Immature natural killer cell (primary cell): ENCODE measurements at regions not wholly inside any gene's neighbourhood (a gene's known extent, or its start where the extent isn't known, plus 50 kb on each side); places are given as distances from the start of the nearest gene placed in this dataset.
A peak's percentile ranks its signal among the peaks of the same experiment; 100 is the strongest.

Experiments used
- DNase-seq, 3 donors: peaks; one replicate each; pipeline ENCODE4 v3.0.0; 2022; ENCODE audit warnings: mixed read lengths in 1 of 3
- H3K27ac Mint-ChIP-seq, 6 donors: one replicate each; pipeline ENCODE4 v1.8.0; 2020; ENCODE audit warnings: mixed read lengths in 6 of 6, mild to moderate bottlenecking in 5 of 6, inconsistent platforms in 4 of 6, moderate library complexity in 3 of 6
- H3K27me3 Mint-ChIP-seq, 3 donors: one replicate each; pipeline ENCODE4 v1.8.0; 2020 to 2021; ENCODE audit warnings: low read depth in 3 of 3, mild to moderate bottlenecking in 3 of 3, mixed read lengths in 3 of 3, moderate library complexity in 3 of 3, inconsistent platforms in 1 of 3
- H3K36me3 Mint-ChIP-seq, 3 donors: one replicate each; pipeline ENCODE4 v1.8.0; 2020; ENCODE audit warnings: mixed read lengths in 3 of 3, inconsistent platforms in 2 of 3, mild to moderate bottlenecking in 2 of 3
- H3K4me1 Mint-ChIP-seq, 2 donors: one replicate each; pipeline ENCODE4 v1.8.0; 2020; ENCODE audit warnings: inconsistent platforms in 2 of 2, mild to moderate bottlenecking in 2 of 2, mixed read lengths in 2 of 2, moderate library complexity in 1 of 2
- H3K4me3 Mint-ChIP-seq, 5 donors: one replicate each; pipeline ENCODE4 v1.8.0; 2020; ENCODE audit warnings: mild to moderate bottlenecking in 5 of 5, mixed read lengths in 5 of 5, inconsistent platforms in 3 of 5, moderate library complexity in 3 of 5
- H3K9me3 Mint-ChIP-seq, 6 donors: one replicate each; pipeline ENCODE4 v1.8.0; 2020; ENCODE audit warnings: mild to moderate bottlenecking in 6 of 6, mixed read lengths in 6 of 6, inconsistent platforms in 4 of 6, moderate library complexity in 3 of 6

DNA sequence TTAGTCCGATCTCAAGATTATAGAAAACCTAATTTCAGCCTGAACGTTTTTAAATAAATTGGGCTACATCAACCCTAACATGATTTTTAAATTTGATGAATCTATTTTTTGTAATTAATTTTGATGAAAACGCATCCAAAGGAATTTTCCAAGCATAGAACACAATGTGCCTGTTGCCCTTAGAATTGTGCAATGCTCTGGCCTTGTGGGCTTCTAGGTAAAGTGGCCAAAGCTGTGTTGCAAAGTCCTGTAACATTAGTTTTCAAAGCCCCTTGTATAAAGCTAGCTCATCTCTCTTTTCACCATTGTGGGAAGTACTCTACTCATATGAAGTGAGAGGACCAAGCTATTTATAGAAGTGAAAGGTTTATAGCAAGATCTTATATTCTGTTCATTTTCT, 138.4 kb upstream of the PRPS1L1 start:
- H3K4me1 Mint-ChIP-seq, result no peaks in the 10 kb centered on the region
- DNase-seq, result no peak
- H3K4me3 Mint-ChIP-seq, result no peak overlapping the region
- H3K27ac Mint-ChIP-seq, result no peak overlapping the region
- H3K27me3 Mint-ChIP-seq, result peaks cover 0 to 3% (median 0%) of the 10 kb centered on the region in 3 donors
- peaks cover 0 to 6% (median 0%) of the 10 kb centered on the region in 6 donors for H3K9me3 Mint-ChIP-seq
- H3K36me3 Mint-ChIP-seq, result no peaks in the 10 kb centered on the region

DNA sequence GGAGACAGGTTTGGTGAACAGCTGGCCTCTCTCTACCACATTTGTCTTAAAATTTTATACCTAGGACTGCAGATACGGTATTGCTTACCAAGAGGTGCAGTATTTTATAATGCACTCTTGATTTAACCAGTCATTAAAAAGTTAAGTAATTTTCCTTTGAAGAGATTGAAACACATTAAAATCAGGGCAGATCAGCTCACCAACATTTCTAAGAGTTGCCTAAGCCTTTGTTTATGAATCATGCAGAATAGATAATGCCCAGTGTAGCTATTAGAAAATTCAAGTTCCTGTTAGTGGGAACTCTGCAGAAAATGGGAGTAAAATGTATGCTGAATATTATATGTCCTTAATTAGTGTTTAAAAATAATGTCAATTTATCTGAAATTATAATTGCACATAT, 140.2 kb upstream of the PRPS1L1 start:
- DNase-seq, result no peak
- peaks cover 0 to 4% (median 0%) of the 10 kb centered on the region in 3 donors for H3K36me3 Mint-ChIP-seq

DNA sequence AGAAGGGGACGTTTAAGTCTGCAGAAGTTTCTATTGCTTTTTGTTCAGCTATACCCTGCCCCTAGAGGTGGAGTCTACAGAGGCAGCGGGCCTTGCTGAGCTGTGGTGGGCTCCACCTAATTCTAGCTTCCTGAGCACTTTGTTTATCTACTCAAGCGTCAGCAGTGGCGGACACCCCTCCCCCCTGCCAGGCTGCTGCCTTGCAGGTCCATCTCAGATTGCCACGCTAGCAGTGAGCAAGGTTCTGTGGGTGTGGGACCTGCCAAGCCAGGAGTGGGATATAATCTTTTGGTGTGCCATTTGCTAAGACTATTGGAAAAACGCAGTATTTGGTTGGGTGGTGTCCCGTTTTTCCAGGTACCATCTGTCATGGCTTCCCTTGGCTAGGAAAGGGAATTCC, 147.3 kb upstream of the PRPS1L1 start:
- DNase-seq, result peak; percentile 57 to 59 (median 57)
- H3K27me3 Mint-ChIP-seq, result peaks cover 0 to 3% (median 3%) of the 10 kb centered on the region in 3 donors
- H3K4me3 Mint-ChIP-seq, result peak overlapping the region in 1 of 5 donors; percentile 30
- H3K36me3 Mint-ChIP-seq, result peaks cover 0 to 6% (median 4%) of the 10 kb centered on the region in 3 donors
- peaks cover 0 to 14% (median under 1%) of the 10 kb centered on the region in 6 donors for H3K9me3 Mint-ChIP-seq
- peaks cover 8 to 46% of the 10 kb centered on the region in 2 donors for H3K4me1 Mint-ChIP-seq
- H3K27ac Mint-ChIP-seq, result peak overlapping the region in 1 of 6 donors; percentile 21

More for the DNA sequence above, 140.2 kb upstream of the PRPS1L1 start:
- H3K27me3 Mint-ChIP-seq, result peaks cover 0 to 3% (median 0%) of the 10 kb centered on the region in 3 donors
- H3K4me3 Mint-ChIP-seq, result no peak overlapping the region
- H3K4me1 Mint-ChIP-seq, result no peaks in the 10 kb centered on the region
- peaks cover 0 to 15% (median under 1%) of the 10 kb centered on the region in 6 donors for H3K9me3 Mint-ChIP-seq
- no peak overlapping the region for H3K27ac Mint-ChIP-seq

DNA sequence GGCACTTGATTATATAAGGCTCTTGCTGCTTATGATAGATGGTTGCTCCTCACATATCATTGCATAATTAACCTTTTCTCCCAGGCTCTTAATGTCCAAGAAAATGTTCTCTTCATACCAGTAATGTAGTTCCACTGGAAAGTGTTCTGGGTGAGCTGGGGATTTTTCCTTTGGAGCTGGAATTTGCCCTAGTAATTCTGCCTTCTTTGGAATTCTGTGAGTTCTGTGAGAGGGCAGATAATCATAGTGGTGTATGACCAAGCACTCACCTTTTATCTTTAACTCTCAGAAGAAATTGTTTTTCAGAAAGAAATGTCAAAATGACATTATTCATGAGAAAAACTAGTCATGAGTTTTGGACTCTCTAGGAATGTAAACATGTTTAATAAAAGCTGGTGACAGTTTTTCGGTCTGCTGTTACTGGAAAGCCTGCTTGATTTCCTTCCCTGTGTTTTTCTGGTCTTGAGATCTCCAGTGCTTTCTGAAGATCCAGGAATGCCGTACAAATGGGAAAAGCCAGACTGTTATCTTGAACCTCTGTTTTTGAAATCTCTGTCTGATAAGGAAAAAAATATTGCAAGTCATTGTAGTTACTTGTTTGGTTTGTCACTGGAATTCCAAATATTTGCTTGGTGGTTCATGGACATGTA, 148.3 kb upstream of the PRPS1L1 start:
- Mint-ChIP-seq H3K4me3 (peak overlapping the region in 1 of 5 donors; percentile 35), H3K27ac (no peak overlapping the region), H3K4me1 (peaks cover 17 to 55% of the 10 kb centered on the region in 2 donors), H3K36me3 (peaks cover 0 to 6% (median 4%) of the 10 kb centered on the region in 3 donors), H3K9me3 (peaks cover 0 to 11% (median 0%) of the 10 kb centered on the region in 6 donors), H3K27me3 (peaks cover 2 to 3% (median 3%) of the 10 kb centered on the region in 3 donors)
- DNase-seq, result no peak

DNA sequence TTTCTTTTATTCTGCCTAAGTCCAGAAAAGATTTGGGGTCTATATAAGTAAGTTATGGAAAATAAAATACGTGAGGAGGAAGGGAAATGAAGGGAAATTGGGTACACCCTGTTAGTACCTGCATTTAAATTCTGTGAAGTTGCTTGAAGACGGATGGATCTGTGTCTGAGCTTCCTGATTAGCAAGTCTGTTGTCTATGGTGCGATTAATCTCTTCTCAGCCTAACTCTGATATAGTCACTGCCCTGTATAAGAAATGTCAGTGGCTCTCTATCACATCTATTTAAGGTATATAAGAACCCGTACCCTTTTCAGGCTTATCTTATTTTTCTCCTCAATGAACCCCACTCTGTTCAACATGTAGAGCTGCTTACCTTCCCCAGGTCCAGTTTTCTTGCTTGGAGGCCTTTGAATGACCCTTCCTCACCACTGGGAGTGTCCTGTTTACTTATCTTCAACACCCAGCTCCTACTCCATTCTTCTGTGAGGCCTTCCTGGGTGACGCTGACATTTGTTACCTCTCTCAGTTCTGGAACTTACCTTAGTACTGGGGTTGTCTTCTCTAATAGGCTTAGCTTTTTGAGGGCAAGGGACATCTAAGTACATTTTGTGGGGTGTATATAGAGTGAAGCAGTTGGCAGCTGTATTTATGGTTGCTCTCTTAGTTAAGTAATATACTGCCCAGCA, 149.6 kb upstream of the PRPS1L1 start:
- peak overlapping the region in 4 of 6 donors; percentile 33 to 73 (median 61) for H3K27ac Mint-ChIP-seq

DNA sequence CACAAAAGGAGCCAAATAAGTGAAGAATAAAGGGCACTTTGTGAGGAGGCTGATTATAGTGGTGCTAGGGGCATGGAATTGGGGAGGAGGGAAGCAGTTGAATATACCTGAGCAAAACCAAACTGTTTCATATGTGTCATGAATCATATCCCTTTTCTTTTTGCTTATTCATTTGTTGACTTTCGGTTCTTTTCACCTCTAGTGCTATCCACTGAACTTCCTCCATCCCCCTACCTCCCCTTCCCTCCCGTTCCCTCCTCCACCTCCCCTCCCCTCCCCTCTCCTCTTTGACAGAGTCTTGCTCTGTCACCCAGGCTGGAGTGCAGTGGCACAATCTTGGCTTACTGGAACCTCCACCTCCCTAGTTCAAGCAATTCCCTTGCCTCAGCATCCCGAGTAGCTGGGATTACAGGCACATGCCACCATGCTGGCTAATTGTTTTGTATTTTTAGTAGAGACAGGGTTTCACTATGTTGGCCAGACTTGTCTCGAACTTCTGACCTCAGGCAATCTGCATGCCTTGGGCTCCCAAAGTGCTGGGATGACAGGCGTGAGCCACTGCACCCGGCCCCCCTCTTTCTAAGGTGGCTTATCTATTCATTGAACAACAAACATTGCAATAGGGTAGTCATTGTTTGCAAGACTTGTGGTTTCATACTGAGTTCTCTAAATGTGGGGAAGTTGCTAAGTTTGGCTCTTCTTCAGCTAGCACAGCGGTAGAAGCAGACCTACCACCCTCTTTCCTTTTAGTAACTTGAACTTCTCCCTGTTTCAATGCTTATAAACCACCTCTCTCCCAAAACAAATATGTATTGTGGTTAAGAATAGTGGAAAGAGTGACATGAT, 150.4 kb upstream of the PRPS1L1 start:
- peaks cover 20 to 57% of the 10 kb centered on the region in 2 donors for H3K4me1 Mint-ChIP-seq
- H3K4me3 Mint-ChIP-seq, result peak overlapping the region; percentile 35 to 69 (median 43)
- peaks cover 3 to 4% (median 3%) of the 10 kb centered on the region in 3 donors for H3K27me3 Mint-ChIP-seq
- peak overlapping the region; percentile 15 to 82 (median 64) for H3K27ac Mint-ChIP-seq
- H3K9me3 Mint-ChIP-seq, result no peaks in the 10 kb centered on the region
- peak; percentile 41 to 47 (median 42) for DNase-seq
- peaks cover 0 to 6% (median 0%) of the 10 kb centered on the region in 3 donors for H3K36me3 Mint-ChIP-seq

More for the DNA sequence above, 149.6 kb upstream of the PRPS1L1 start:
- no peak for DNase-seq
- Mint-ChIP-seq H3K9me3 (peaks cover 0 to 3% (median 0%) of the 10 kb centered on the region in 6 donors), H3K4me1 (peaks cover 20 to 57% of the 10 kb centered on the region in 2 donors), H3K36me3 (peaks cover 0 to 6% (median 0%) of the 10 kb centered on the region in 3 donors), H3K4me3 (peak overlapping the region in 2 of 5 donors; percentile 35 to 49), H3K27me3 (peaks cover 2 to 3% (median 3%) of the 10 kb centered on the region in 3 donors)

DNA sequence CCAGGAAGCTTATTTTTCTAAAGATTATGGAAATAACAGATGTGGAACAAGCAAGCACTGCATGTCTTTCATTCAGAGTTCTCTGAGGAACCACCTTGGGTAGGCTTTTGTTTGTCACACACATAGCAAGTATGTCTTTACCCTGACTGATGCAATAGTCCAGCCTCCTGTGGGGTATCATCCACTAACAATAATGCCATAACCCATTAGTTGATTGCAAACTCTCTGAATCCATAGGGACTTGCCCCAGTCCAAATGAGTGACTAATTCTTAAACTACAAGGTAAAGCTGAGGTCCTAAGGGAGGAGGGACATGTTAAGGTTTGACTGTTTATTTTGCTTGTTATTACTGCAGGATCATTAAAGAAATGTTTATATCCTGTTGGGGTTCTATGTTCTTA, 151.4 kb upstream of the PRPS1L1 start:
- Mint-ChIP-seq H3K9me3 (no peaks in the 10 kb centered on the region), H3K4me1 (peaks cover 20 to 57% of the 10 kb centered on the region in 2 donors), H3K36me3 (peaks cover 0 to 1% (median 0%) of the 10 kb centered on the region in 3 donors), H3K27ac (no peak overlapping the region), H3K4me3 (no peak overlapping the region), H3K27me3 (peaks cover 2 to 4% (median 3%) of the 10 kb centered on the region in 3 donors)
- no peak for DNase-seq

DNA sequence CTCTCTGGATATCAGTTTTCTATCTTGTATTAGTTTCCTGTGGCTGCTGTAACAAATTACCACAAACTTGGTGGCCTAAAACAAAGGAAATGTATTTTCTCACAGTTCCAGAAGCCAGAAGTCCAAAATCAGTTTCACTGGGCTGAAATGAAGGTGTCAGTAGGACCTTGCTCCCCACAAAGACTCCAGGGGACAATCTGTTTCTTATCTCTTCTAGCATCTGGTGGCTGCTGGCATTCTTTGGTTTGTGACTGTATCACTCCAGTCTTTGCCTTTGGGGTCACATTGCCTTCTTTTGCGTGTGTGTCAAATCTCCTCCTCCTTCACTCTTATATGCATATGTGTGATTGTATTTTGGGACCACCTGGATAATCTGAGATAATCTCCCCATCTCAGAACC, 153.0 kb upstream of the PRPS1L1 start:
- peak in 1 of 3 donors; percentile 5 for DNase-seq
- Mint-ChIP-seq H3K27ac (peak overlapping the region in 5 of 6 donors; percentile 0 to 35 (median 13)), H3K4me1 (peaks cover 20 to 44% of the 10 kb centered on the region in 2 donors), H3K36me3 (no peaks in the 10 kb centered on the region), H3K9me3 (no peaks in the 10 kb centered on the region), H3K27me3 (peaks cover 0 to 4% (median 3%) of the 10 kb centered on the region in 3 donors), H3K4me3 (peak overlapping the region in 2 of 5 donors; percentile 13 to 39)

DNA sequence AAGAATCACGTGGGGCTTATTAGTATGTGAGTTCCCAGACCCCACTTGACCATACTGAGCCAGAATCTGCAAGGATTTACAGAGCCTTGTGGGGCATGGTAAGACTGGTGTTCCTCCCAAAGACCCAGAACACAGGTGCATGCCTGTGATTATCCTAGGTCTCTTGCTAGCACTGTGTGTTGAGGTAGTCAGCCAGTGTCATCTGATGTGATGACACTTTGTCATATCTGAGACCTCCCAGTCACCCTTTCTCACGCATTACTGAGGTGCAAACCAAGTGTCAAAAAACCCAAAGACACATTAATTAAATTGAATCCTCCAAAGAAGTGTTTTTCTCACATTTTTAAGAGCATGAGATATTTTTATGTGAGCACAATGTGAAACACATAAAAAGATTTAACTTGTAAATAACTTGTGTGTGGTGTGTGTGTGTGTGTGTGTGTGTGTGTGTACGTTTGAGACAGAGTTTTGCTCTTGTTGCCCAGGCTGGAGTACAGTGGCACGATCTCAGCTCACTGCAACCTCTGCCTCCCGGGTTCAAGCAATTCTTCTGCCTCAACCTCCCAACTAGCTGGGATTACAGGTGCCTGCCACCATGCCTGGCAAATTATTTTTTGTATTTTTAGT, 162.0 kb upstream of the PRPS1L1 start:
- Mint-ChIP-seq H3K4me1 (peaks cover 9 to 31% of the 10 kb centered on the region in 2 donors), H3K36me3 (no peaks in the 10 kb centered on the region), H3K4me3 (peak overlapping the region in 4 of 5 donors; percentile 34 to 61 (median 52)), H3K27me3 (peaks cover 0 to 2% (median 0%) of the 10 kb centered on the region in 3 donors), H3K9me3 (peaks cover 0 to 4% (median 0%) of the 10 kb centered on the region in 6 donors), H3K27ac (peak overlapping the region; percentile 57 to 90 (median 82))
- peak; percentile 41 to 47 (median 44) for DNase-seq

DNA sequence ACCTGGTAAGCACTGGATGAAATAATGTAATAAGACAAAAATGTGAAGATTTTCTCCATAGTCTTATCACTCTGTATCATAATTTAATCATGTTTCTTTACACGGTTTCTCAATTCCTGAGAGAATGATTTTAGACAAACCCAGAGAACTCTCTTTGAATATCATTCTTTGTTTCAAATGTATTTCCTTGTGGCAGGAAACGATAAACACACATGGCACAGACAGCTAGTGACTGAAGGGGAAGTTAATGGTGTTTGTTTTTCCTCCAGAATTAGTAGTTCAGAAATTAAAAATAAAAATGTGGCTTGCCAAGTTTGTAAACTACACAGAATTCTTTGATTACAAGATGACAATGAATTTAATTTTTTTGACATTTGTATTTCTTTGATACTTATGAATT, 163.7 kb upstream of the PRPS1L1 start:
- Mint-ChIP-seq H3K4me1 (peaks cover 9 to 31% of the 10 kb centered on the region in 2 donors), H3K27ac (no peak overlapping the region), H3K36me3 (no peaks in the 10 kb centered on the region), H3K27me3 (peaks cover 0 to 2% (median 0%) of the 10 kb centered on the region in 3 donors), H3K9me3 (peaks cover 0 to 4% (median 0%) of the 10 kb centered on the region in 6 donors), H3K4me3 (no peak overlapping the region)
- DNase-seq, result no peak

DNA sequence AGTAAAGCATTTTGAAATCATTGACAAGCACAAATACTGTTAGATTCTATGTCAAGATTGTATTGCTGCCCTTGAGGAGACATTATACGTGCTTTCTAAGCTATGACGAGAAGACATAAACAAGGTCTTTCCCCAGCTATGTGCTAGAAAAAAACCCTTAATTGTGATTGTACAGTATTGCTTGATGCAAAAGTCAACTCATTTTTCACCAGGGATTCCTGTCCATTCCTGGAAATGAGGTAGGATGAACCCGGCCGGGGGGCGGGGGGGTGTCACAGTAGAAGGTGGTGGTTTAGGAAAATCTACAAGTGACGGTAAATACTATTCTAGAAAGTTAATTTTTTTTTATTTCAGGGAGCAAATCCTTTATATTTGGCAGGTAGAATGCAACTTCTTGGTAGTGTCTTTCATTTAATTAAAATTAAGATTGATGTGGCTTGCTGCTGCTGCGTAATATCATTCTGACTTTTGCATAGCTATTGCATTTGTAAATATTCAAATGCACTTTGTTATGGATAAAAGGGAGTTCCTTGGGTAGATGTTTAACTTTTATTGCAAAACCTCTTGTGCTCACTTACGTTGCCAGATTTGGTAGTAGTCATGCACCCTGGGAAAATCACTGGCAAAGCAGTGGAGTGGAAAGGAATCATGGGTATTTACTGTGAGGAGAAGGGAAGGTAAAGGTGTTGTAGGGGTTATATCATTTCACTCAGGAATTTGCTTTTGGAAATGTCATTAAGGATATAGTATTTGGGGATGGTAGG, 164.4 kb upstream of the PRPS1L1 start:
- peaks cover 0 to 2% (median 0%) of the 10 kb centered on the region in 3 donors for H3K27me3 Mint-ChIP-seq
- H3K27ac Mint-ChIP-seq, result peak overlapping the region in 1 of 6 donors; percentile 10
- H3K4me3 Mint-ChIP-seq, result no peak overlapping the region
- peaks cover 9 to 31% of the 10 kb centered on the region in 2 donors for H3K4me1 Mint-ChIP-seq
- DNase-seq, result no peak
- peaks cover 0 to 4% (median 0%) of the 10 kb centered on the region in 6 donors for H3K9me3 Mint-ChIP-seq
- H3K36me3 Mint-ChIP-seq, result no peaks in the 10 kb centered on the region

DNA sequence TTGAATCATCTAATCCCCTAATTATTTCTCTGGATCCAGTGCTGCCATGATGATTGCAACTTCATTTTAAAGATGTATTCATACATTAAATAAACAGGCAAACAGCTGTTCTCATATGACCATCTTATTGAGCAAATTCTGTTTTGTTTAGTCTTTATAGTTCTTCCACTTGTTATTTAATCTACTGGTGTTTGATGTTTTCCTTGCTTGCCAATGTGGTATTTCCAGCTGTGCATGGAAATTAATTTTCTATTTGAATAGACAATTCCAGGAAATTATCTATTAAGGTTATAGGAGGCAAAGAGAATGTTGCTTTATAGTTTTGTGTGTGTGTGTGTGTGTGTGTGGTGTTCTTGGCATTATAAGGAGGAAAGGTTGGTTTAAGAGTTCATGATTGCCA, 167.0 kb upstream of the PRPS1L1 start:
- no peaks in the 10 kb centered on the region for H3K27me3 Mint-ChIP-seq
- no peaks in the 10 kb centered on the region for H3K36me3 Mint-ChIP-seq
- peaks cover 0 to 2% (median 0%) of the 10 kb centered on the region in 6 donors for H3K9me3 Mint-ChIP-seq
- H3K27ac Mint-ChIP-seq, result no peak overlapping the region
- H3K4me3 Mint-ChIP-seq, result no peak overlapping the region
- H3K4me1 Mint-ChIP-seq, result peaks cover 2 to 15% of the 10 kb centered on the region in 2 donors
- no peak for DNase-seq
